ENCODE measurements at regions not wholly inside any gene's neighbourhood (a gene's known extent, or its start where the extent isn't known, plus 50 kb on each side); places are given as distances from the start of the nearest gene placed in this dataset.
"Not testable (repeated sequence)": the region's sequence is repeated elsewhere in the genome, so short reads cannot be mapped to it uniquely, and the experiment has no call there.

DNA sequence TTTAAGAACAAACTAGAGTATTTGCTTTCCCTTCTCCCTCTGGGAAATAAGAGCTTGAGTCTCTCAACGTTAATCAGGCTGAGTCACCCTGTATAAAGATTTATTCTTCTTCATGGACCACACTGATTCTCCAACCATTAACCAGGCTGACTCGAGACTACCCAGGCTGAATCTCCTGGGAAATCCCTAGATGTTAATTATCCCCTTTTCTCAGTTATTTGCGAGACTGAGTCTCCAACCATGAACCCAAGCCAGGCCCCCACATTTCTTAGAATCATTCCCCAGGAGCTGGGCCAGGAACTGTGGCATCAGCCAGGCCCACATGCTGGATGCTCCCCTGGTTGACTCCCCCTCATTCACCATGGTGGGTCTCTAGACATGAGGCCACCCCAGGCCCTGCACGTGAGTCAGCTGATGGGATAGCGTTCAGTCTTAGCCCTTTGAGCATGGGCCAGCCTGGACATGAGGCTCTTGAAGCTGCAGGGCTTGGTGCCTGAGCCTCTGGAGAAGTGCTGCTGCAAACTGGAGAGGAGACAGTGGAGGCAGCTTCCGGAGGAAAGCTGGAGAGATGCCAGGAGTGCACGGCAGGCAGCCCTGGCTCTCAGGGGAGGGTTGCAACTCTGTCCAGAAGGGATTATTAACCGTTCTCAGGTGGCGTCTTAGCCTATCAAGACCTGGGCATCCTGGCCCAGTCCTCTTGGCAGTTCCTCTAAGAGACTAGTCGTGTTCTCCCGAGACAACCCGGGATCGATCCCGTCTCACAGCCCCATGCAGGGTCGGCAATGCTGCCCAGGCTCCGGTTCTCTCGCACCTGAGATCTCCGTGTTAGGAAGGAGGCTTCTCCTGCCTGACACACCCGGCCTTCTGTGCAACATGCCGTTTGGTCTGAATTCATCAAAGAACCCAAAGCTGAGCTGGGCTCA is 296.6 kb downstream of the ADGRD1 start:
- DNase-seq (ENCODE audit: low spot score), result no peak

DNA sequence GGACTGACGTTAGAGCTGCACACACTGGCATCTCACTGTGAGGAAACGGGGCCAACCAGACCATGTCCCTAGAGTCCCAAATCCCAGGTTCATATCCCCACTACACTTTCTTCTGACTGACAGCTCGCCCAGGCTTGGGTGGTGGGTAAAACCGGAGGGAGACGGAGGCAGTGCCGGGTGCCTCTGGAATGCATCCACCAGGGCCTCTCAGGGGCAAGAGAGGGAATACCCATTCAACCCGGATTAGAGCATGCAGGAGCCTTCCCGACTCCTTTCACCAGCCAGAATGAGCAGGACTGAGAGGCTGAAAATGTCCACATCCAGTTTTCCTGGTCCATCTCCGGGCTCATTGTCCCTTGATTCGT is 297.2 kb downstream of the ADGRD1 start:
- no peak for DNase-seq (ENCODE audit: low spot score)

DNA sequence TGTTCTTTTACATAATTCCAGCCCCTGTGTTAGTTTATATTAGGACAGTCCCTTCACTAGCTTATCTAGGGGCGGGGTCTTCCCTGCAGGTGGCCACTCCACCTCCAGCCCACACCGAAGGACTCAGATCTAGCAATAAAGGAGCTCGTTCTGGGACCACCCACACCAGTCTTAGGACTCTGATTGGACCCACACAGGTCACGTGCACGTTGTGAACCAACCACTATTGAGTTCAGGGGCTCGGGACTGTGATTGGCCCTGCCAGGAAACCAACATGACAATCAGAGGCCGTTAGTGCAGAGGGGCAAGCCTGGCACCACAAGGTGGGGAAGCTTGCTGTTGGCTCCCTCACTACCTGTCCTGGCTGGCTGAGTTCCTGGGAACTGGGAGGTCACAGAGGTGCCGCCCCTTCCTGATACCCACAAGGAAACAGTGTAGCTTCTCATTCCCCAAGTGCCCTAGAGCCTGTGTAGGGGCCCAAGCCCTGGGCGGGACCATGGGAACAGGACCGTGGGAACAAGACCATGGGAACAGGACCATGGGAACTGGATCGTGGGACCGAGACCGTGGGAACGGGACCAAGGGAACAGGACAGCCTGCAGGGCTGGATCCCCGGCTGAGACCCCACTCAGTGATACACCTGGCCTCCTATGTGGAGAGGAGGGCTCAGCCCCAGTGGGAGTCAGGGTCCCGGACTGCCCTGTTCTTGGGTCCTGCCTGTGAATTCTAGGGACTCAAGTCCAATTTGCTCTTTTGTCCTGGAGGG is 297.8 kb downstream of the ADGRD1 start:
- no peak for DNase-seq (ENCODE audit: low spot score)

DNA sequence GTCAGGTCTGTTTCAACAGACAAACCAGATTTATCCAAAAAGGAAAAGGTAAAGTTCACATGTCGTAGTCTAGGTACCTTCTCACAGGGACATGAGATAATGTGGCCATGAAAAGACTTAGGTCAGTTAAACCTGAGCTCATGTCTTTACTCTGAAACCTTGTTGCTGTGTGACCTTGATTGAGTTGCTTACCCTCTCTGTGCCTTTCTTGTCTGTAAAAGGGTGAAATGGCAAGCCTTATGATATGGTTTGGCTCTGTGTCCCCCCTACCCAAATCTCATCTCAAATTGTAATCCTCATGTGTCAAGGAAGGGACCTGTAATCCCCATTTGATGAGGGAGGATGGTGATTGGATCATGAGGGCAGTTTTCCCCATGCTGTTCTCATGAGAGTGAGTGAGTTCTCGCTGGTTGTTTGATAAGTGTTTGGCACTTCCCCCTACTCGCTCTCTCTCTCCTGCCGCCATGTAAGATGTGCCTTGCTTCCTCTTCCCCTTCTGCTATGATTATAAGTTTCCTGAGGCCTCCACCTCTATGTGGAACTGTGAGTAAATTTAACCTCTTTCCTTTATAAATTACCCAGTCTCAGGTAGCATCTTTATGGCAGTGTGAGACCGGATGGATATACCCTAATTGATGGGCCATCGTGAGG is 299.8 kb downstream of the ADGRD1 start:
- DNase-seq (ENCODE audit: low spot score), result no peak

DNA sequence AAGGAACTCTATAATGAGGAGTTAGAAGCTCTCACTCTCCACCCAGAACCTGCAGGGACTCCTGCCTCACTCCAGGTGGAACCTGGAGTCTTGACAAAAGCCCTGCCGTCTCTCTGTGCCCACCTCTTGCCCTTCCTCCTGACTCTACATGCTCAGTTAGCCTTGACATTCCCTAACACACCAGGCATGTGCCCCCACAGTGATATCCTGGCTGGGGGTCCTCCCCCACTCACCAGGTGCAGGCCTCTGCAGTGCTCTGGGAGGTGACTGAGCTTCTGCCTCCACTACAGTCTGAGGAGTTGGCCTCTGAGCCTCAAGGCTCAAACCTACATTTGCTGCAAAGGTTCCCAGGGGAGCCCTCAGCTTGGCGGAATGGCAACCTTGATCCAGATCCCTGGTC is 300.7 kb downstream of the ADGRD1 start:
- DNase-seq (ENCODE audit: low spot score), result no peak

DNA sequence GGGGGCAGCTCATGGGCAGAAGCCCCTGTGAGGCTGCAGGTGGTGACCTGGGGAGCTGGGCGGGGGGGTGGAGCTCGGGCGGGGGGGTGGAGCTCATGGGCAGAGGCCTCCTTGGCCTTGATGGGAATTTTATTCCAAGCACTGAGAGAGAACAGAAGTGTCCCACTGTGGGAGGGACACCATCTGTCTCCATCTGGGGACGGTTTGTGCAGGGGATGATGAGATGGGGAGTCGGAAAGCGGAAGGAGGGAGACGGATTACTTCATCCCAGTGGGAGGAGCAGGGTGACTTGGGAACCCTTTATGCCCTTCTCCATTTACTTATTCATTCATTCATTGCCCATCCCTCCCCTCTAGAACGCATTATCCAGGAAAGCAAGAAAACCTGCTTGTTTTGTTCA is 304.7 kb downstream of the ADGRD1 start:
- no peak for DNase-seq (ENCODE audit: low spot score)

DNA sequence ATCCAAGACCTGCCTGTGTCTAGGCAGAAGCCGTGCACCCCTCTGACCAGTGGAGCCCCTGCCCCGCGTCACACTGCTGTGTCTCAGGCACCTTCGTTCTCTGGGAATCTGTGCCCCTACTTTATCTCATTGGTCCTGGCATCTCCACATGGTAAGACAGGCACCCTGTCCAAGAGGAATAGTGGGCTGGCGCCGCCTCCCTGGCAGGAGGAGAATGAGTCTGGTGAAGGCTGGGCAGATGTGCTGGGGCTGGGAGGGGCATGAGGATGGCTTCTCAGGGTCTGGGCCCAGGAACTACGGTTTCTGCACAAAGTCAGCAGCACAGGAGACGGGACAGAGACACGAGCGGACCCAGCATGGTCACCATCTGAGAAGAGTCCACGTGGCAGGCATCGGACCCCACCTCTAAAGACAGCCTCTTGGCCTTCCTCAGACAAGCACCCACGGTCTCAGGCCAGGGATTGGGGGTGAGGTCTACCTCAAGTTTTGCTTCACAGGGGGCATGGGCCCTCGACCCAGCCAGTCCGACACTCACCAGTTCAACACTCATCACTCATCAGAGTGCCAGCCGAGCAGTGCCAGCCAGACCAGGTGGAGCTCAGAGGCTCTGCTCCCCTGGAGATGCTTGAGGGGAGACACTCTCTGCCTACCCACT is 306.7 kb downstream of the ADGRD1 start:
- no peak for DNase-seq (ENCODE audit: low spot score)

DNA sequence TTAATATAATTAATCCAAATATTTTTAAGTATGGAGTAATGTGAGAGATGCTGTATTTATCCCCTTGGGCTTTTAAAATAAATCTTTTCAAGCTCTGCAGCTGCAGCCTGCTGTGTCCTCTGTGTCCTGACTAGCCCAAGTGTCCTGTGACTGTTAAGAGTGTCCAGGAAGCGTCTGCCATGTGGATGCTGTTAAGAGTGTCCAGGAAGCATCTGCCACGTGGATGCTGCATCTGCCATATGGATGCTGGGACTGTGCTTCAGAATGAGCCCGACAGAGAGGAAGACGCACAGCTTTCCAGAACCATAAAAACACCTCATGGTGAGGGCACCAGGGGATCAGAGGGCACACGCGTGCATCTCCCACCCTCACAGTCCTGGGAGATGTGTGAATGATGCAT is 307.2 kb downstream of the ADGRD1 start:
- DNase-seq (ENCODE audit: low spot score), result no peak

DNA sequence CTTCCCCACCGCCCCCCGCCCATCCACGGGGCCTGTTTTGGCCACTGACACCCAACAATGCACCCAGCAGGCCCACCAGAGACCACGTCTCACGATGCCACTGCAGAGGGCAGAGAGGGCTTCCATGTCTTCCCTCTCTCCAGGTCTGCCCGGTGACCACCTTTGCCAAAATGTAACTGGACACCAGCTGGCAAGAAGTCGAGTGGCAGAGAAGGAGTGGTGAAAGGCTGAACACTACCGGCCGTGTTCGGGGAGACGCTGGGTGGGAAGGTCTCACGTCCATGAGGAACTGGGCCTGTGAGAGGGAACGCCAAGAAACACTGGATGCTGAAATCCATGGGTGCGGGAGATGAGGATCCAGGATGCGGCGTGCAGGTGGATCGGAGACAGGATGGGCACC is 308.2 kb downstream of the ADGRD1 start:
- DNase-seq (ENCODE audit: low spot score), result no peak

DNA sequence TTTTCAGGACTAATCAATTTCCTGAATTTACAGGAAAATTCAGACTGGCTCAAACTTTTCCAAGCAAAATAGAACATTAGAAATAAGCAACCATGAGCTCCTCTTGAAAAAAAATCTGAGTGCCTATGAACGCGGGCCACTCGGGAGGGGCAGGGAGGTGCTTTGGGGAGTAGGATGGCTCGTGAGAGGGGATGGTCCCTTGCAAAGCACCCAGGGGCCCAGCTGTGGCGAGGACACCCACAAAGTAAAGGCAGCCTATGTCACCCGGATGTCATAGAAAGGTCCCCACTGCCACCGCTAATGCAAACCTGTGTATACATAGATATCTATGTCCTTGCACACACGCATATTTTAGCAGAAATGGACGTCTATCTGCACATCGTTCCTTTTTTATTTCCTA is 309.9 kb downstream of the ADGRD1 start:
- no peak for DNase-seq (ENCODE audit: low spot score)

DNA sequence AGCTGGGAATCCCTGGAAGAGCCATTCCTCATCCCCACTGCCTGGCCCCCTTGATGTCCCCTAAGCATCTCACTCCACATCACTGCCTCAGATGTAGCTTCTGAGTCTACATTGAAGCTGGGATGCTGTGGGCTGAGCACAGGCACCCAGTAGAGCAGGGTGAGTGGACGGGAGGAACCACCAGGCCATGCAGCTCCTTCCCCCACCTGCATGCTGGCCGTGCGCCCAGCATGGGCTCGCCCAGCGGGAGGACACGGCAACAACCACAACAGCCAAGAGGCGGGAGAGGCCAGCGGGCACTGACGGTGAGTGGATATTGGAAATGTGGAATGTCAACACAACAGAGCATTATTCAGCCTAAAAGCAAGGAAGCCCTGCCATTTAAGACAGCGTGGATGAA is 310.9 kb downstream of the ADGRD1 start:
- DNase-seq (ENCODE audit: low spot score), result no peak

DNA sequence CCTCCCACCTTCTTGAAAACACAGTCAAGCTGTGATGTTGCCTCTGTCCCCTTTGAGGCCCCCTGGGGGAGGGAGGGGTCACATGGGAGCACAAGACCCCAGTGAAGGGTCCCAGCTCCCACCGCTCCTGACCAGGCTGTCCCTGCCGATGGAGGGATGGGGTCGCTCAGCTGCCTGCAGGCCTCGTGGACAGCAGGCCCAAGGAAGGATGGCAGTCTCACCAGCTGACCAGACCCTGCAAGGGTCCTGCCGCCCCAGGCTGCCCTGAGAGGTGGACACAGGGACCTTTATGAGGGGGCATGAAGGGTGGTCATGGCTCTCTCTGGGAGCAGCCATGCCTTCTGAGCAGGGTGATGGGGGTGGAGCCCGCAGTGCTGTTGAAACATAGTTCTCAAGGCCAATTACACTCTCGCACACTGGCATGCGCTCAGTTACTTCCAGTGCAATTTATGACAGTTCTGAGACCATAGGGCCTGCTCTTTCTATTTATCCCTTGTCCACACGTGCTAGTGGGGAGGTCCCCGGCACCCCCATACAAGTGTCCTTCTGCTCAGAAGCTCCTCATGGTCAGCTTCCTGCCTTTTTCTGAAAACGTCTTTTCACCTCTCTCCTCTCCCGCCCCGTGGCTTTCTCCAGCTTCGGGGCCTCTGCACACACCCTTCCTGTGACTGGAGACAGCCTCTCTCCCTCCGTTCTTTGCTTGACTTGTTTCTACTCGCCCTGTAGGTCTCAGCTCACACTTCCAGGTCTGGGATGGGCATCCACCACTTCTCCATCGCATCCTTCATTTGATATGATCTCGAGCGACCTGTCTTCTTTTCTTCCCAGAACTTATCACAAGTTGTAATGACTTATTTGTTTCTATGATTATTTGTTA is 313.1 kb downstream of the ADGRD1 start:
- no peak for DNase-seq (ENCODE audit: low spot score)

DNA sequence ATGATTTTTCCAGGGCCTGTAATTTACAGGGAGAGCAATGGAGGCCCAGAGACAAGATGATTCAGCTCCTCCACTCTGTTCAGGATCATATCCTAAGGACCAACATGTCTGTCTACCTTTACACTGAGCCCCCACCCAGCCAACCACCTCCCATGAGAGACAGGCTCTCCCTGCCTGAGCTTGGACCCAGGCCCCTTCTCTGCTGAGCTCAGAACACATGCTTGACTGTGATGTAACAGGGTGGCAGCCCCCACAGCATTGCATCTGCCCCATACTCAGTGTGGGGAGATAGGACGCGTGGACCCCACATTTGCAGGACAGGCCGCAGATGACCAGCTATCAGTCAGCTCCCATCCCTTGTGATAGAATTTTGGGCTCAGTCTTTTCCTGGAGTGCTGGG is 313.9 kb downstream of the ADGRD1 start:
- no peak for DNase-seq (ENCODE audit: low spot score)

DNA sequence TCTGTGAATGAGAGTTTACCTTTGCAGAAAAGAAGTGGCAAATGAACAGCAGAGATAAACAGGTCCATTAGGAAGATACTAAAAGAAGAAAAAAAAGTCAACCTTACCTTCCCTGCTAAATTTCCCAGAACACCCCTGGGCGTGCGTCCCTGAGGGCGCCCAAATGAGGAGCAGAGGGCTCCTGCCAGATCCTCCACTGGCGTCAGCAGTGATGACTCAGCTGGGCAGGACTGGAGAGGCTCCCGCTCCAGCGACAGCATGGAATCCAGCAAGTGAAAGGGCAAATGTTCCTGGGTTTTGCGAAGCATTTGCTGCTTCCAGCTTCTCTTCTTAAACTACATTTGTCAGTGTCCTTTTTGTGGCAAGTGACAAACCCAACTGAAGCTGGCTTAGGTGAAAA is 314.4 kb downstream of the ADGRD1 start:
- DNase-seq (ENCODE audit: low spot score), result not testable (repeated sequence)

DNA sequence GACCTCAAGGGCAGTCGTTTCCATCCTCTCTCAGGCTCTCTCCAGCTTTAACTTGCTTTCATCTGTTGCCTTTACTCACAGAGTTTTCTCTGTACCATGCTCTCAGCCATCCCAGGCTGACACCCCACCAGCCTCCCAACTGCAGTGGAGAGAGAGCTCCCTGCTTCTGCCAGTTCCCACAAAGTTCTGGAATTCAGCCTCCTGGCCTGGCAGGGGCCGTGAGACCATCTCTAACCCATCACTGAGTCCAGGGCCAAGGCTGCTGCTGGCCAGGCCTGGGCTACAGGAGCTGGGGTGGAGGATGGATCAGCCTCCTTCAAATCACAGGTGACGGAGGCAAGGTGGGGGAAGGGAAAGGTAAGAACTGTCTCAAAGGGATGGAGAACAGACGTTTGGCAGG is 314.9 kb downstream of the ADGRD1 start:
- not testable (repeated sequence) for DNase-seq (ENCODE audit: low spot score)

DNA sequence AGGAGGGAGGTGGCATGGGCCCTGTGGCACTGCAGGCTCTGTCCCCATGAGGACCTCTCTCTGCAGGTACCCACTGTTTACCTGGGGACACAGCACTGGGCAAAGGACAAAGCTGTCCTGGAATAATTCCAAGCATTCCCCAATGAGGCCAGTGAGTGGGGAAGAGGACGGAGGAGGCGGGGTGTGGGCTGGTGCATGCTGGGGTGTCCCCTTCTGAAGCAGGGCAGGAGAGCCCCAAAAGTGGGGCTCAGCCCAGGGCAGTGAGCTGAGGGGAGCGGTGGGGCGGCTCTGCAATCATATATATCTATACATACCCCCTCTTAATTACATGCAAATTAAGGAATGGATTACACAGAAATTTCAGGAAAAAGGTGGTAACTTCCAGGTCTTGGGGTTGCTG is 315.8 kb downstream of the ADGRD1 start:
- no peak for DNase-seq (ENCODE audit: low spot score)

DNA sequence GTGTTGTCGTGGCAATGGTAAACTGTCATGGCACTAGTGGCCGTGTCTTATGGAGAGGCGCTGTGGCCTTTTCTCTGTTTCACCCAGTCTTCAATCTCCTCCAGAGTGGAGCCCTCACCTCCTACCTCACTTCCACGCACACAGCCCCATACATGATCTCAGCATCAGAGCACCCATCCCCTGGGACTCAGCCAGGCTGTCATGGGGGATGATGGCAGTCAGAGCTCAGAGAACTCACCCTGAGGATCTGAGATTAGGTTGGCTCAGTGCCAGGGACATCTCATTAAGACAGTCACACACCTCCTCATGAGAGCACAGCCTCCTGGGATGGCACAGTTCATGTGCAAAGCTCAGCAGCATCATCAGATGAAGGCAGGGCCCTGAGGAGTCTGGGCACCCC is 316.3 kb downstream of the ADGRD1 start:
- DNase-seq (ENCODE audit: low spot score), result not testable (repeated sequence)

DNA sequence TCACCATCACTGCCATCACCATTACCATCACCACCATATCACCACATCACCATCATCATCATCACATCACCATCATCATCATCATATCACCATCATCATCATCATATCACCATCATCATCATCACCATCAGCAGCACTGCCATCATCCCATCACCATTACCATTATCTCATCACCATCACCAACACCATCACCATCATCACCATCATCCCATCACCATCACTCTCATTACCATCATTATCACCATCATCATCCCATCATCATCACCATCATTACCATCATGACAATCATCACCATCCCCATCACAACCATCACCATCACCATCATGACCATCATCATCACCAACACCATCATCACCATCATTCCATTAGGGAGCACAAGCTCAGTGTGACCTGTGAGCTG is 318.0 kb downstream of the ADGRD1 start:
- no peak for DNase-seq (ENCODE audit: low spot score)

DNA sequence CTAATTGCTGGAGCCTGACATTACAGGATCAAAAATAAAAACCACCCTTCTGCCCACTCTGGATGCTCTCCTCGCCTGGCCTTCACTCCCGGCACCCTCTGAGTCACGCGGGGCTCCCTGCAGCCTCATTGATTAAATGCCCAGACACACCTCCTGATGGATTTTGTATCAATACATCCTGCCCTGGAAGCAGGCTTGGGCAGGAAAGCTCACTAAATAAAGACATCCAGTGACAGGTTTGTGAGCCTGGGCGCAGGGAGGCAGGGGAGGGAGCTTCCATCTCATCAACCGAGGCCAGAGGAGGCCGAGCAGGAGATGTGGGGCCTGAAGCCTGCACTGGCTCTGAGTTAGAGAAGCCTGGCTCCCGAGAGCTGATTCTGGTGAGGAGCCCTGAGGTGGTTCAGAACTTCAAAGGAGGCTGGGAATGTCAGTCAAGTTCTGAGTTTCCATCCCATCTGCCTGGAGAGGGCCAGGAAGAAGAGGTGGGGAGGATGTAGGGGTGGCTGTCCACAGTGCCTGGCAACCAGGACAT is 318.6 kb downstream of the ADGRD1 start:
- DNase-seq (ENCODE audit: low spot score), result not testable (repeated sequence)

DNA sequence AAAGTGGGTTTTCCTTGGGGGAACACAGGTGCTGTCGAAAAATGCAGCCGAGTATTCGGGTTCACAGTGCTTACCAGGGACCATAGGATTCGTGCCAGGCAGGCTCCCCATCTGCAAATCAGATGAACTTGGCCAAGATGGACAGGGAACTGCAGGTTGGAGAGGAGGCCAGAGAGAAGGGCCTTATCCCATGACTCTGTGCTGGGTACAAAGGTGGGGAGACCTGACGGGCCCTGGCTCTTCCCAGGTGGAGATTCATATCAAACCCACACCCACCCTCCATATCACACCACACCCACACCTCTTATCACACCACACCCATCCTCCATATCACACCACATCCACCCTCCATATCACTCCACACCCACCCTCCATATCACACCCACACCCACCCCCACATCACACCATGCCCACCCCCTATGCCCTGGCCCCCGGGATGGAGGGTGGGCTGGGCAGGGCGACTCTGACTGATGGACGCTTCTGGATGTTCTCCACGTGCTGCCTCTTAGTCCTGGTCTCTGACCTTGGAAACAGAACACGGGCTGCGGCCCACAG is 319.7 kb downstream of the ADGRD1 start:
- no peak for DNase-seq (ENCODE audit: low spot score)

DNA sequence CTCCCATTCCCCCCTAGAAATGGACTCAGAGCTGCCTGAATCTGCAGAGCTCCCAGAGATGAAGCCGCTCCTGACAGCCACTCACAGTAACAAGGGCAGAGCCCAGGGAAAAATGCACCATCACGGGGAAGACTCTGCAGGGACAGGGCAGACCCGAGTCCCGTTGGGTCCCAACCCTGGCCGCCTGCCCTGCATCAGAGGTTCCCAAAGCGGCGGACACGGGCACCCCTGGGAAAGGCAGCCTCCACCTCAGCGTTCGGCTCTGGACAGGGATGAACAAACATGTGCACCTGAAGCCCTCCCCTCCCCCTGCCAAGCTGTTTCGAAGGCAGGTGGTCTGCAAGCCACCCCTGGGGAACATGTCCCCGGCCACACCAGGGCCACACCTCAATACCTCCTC is 320.4 kb downstream of the ADGRD1 start:
- DNase-seq (ENCODE audit: low spot score), result no peak
